MM.1S (cell line): ENCODE measurements at regions not wholly inside any gene's neighbourhood (a gene's known extent, or its start where the extent isn't known, plus 50 kb on each side); places are given as distances from the start of the nearest gene placed in this dataset.

Experiments
- DNase-seq: peaks from one replicate; pipeline ENCODE4 v3.0.0-alpha.2; 2015
- H2AFZ ChIP-seq: fragments of 300-600 bp; sonication (generic); 2 replicates; pipeline ENCODE4 v1.6.0; 2016; ENCODE audit warnings: antibody characterized with exemption, low read length
- H3F3A ChIP-seq: fragments of 300-600 bp; sonication (generic); 2 replicates; pipeline ENCODE4 v1.6.1; 2016; ENCODE audit warnings: mild to moderate bottlenecking, antibody characterized with exemption, low read length, moderate library complexity, mixed read lengths; ENCODE audit not compliant: insufficient read depth
- H3K27ac ChIP-seq: fragments of 300-600 bp; sonication (generic); 2 replicates; pipeline ENCODE4 v1.5.1; 2016; ENCODE audit warnings: mild to moderate bottlenecking, low read length
- H3K27me3 ChIP-seq: fragments of 300-600 bp; sonication (generic); replicated peaks from 2 replicates; pipeline ENCODE4 v1.6.0; 2016; ENCODE audit warnings: low read length; ENCODE audit not compliant: insufficient read depth
- H3K36me3 ChIP-seq: fragments of 300-600 bp; sonication (generic); replicated peaks from 2 replicates; pipeline ENCODE4 v1.6.1; 2016; ENCODE audit warnings: mild to moderate bottlenecking, low read length, mixed read lengths; ENCODE audit not compliant: insufficient read depth
- H3K4me1 ChIP-seq: fragments of 300-600 bp; sonication (generic); 2 replicates; pipeline ENCODE4 v1.6.1; 2016; ENCODE audit warnings: low read length, mixed read lengths
- H3K4me2 ChIP-seq: fragments of 300-600 bp; sonication (generic); 2 replicates; pipeline ENCODE4 v1.6.0; 2016; ENCODE audit warnings: low read depth, low read length
- H3K4me3 ChIP-seq: fragments of 300-600 bp; sonication (generic); 2 replicates; pipeline ENCODE4 v1.5.1; 2016; ENCODE audit warnings: low read length, mixed read lengths
- H3K79me2 ChIP-seq: fragments of 300-600 bp; sonication (generic); 2 replicates; pipeline ENCODE4 v1.6.1; 2016; ENCODE audit warnings: mixed run types, low read length, mixed read lengths
- H3K9ac ChIP-seq: fragments of 300-600 bp; sonication (generic); 2 replicates; pipeline ENCODE4 v1.6.1; 2016; ENCODE audit warnings: low read length, mixed read lengths
- H3K9me2 ChIP-seq: fragments of 300-600 bp; sonication (generic); replicated peaks from 2 replicates; pipeline ENCODE4 v1.6.1; 2016; ENCODE audit warnings: mild to moderate bottlenecking, low read length, mixed read lengths; ENCODE audit not compliant: insufficient read depth
- H3K9me3 ChIP-seq: fragments of 300-600 bp; sonication (generic); replicated peaks from 2 replicates; pipeline ENCODE4 v1.6.1; 2016; ENCODE audit warnings: mild to moderate bottlenecking, low read length, mixed read lengths; ENCODE audit not compliant: insufficient read depth
- H4K20me1 ChIP-seq: fragments of 300-600 bp; sonication (generic); 2 replicates; pipeline ENCODE4 v1.6.1; 2016; ENCODE audit warnings: mild to moderate bottlenecking, low read length, moderate library complexity, mixed read lengths; ENCODE audit not compliant: insufficient read depth
- CTCF ChIP-seq: fragments of 300-600 bp; sonication (generic); IDR thresholded peaks from 2 replicates; pipeline ENCODE4 v1.5.1; 2016; ENCODE audit warnings: antibody characterized with exemption, low read length, mixed read lengths
- EZH2 ChIP-seq: fragments of 300-600 bp; sonication (generic); optimal IDR thresholded peaks from 2 replicates; pipeline ENCODE3; 2017; ENCODE audit warnings: low read depth, mild to moderate bottlenecking, antibody characterized with exemption, low read length, mixed read lengths
- EZH2phosphoT487 ChIP-seq: fragments of 300-600 bp; sonication (generic); IDR thresholded peaks from 2 replicates; pipeline ENCODE4 v1.6.1; 2018; ENCODE audit warnings: antibody characterized with exemption, low read length

GRCh38 chr3:94714194-94714593, 651.3 kb downstream of the NSUN3 start:
- Histone ChIP-seq H3K27ac (no peak overlapping the region), H3K36me3 (no peaks in the 10 kb centered on the region), H4K20me1 (no peaks in the 10 kb centered on the region), H3K9me3 (no peaks in the 10 kb centered on the region), H3K9me2 (no peaks in the 10 kb centered on the region), H2AFZ (no peak overlapping the region), H3K4me2 (no peak overlapping the region), H3K4me3 (no peak overlapping the region), H3F3A (no peaks in the 10 kb centered on the region), H3K79me2 (no peaks in the 10 kb centered on the region), H3K9ac (no peak overlapping the region), H3K27me3 (no peaks in the 10 kb centered on the region), H3K4me1 (no peaks in the 10 kb centered on the region)
- TF ChIP-seq EZH2phosphoT487 (no peak), CTCF (no peak), EZH2 (no peak)
- no peak for DNase-seq

- no peaks in the 10 kb centered on the region for H3F3A ChIP-seq
- H2AFZ ChIP-seq: no peak overlapping the region
- no peak overlapping the region for H3K4me2 ChIP-seq
- no peaks in the 10 kb centered on the region for H3K9me2 ChIP-seq
- H3K27ac ChIP-seq: no peak overlapping the region
- no peak for DNase-seq
- H4K20me1 ChIP-seq: no peaks in the 10 kb centered on the region
- no peaks in the 10 kb centered on the region for H3K9me3 ChIP-seq
- no peaks in the 10 kb centered on the region for H3K27me3 ChIP-seq
- no peak overlapping the region for H3K9ac ChIP-seq
- no peak overlapping the region for H3K4me3 ChIP-seq
- TF ChIP-seq CTCF (no peak), EZH2phosphoT487 (no peak), EZH2 (no peak)
- no peaks in the 10 kb centered on the region for H3K36me3 ChIP-seq
- H3K79me2 ChIP-seq: no peaks in the 10 kb centered on the region
- no peaks in the 10 kb centered on the region for H3K4me1 ChIP-seq
Observed at GRCh38 chr3:94716326-94717018, 653.6 kb downstream of the NSUN3 start.

GRCh38 chr3:94734206-94734605, 671.3 kb downstream of the NSUN3 start:
- Histone ChIP-seq H3F3A (no peaks in the 10 kb centered on the region), H3K4me2 (no peak overlapping the region), H3K36me3 (no peaks in the 10 kb centered on the region), H3K27me3 (no peaks in the 10 kb centered on the region), H3K9me2 (no peaks in the 10 kb centered on the region), H3K9ac (no peak overlapping the region), H2AFZ (no peak overlapping the region), H4K20me1 (no peaks in the 10 kb centered on the region), H3K79me2 (no peaks in the 10 kb centered on the region), H3K9me3 (no peaks in the 10 kb centered on the region), H3K27ac (no peak overlapping the region), H3K4me3 (no peak overlapping the region), H3K4me1 (no peaks in the 10 kb centered on the region)
- no peak for TF ChIP-seq EZH2
- TF ChIP-seq EZH2phosphoT487: no peak
- no peak for TF ChIP-seq CTCF
- no peak for DNase-seq
